ENCODE measurements at regions not wholly inside any gene's neighbourhood (a gene's known extent, or its start where the extent isn't known, plus 50 kb on each side); places are given as distances from the start of the nearest gene placed in this dataset.

- no peak for TF ChIP-seq CTCF (IDR thresholded peaks at IDR 0.05; ENCODE audit: low read depth, low read length, missing control alignments)
- in situ Hi-C loops (cut with HindIII; ENCODE audit: low sequenced_read_pairs), result no loop called here
- DNase-seq (ENCODE audit: low read depth), result no peak
- H3K4me3 ChIP-seq (ENCODE audit: low read depth, low read length), result no peak overlapping the region
Measured at GRCh38 chr1:57517587-57518374, 93.9 kb upstream of the DAB1 start.

- TF ChIP-seq CTCF (IDR thresholded peaks at IDR 0.05; ENCODE audit: low read depth, low read length, missing control alignments), result no peak
- in situ Hi-C loops (cut with HindIII; ENCODE audit: low sequenced_read_pairs), result no loop called here
- DNase-seq (ENCODE audit: low read depth), result no peak
- no peak overlapping the region for H3K4me3 ChIP-seq (ENCODE audit: low read depth, low read length)
Measured at GRCh38 chr1:57512386-57512785, 88.5 kb upstream of the DAB1 start.

GRCh38 chr1:57506941-57507340 is 83.1 kb upstream of the DAB1 start:
- no peak for DNase-seq (ENCODE audit: low read depth)
- TF ChIP-seq CTCF (IDR thresholded peaks at IDR 0.05; ENCODE audit: low read depth, low read length, missing control alignments), result no peak
- no peak overlapping the region for H3K4me3 ChIP-seq (ENCODE audit: low read depth, low read length)
- in situ Hi-C loops (cut with HindIII; ENCODE audit: low sequenced_read_pairs), result no loop called here

GRCh38 chr1:57503337-57503736 is 79.5 kb upstream of the DAB1 start:
- no peak overlapping the region for H3K4me3 ChIP-seq (ENCODE audit: low read depth, low read length)
- no peak for TF ChIP-seq CTCF (IDR thresholded peaks at IDR 0.05; ENCODE audit: low read depth, low read length, missing control alignments)
- no peak for DNase-seq (ENCODE audit: low read depth)
- in situ Hi-C loops (cut with HindIII; ENCODE audit: low sequenced_read_pairs), result no loop called here

- in situ Hi-C loops (cut with HindIII; ENCODE audit: low sequenced_read_pairs), result no loop called here
- H3K4me3 ChIP-seq (ENCODE audit: low read depth, low read length), result no peak overlapping the region
- TF ChIP-seq CTCF (IDR thresholded peaks at IDR 0.05; ENCODE audit: low read depth, low read length, missing control alignments), result no peak
- DNase-seq (ENCODE audit: low read depth), result no peak
Measured at GRCh38 chr1:57500136-57500830, 76.4 kb upstream of the DAB1 start.

- no peak for DNase-seq (ENCODE audit: low read depth)
- no peak overlapping the region for H3K4me3 ChIP-seq (ENCODE audit: low read depth, low read length)
- in situ Hi-C loops (cut with HindIII; ENCODE audit: low sequenced_read_pairs), result no loop called here
- no peak for TF ChIP-seq CTCF (IDR thresholded peaks at IDR 0.05; ENCODE audit: low read depth, low read length, missing control alignments)
Measured at GRCh38 chr1:57494530-57495079, 70.7 kb upstream of the DAB1 start.

Measured in astrocyte of the cerebellum (primary cell).